ENCODE measurements at regions not wholly inside any gene's neighbourhood (a gene's known extent, or its start where the extent isn't known, plus 50 kb on each side); places are given as distances from the start of the nearest gene placed in this dataset.
"Not testable (repeated sequence)": the region's sequence is repeated elsewhere in the genome, so short reads cannot be mapped to it uniquely, and the experiment has no call there.

DNA sequence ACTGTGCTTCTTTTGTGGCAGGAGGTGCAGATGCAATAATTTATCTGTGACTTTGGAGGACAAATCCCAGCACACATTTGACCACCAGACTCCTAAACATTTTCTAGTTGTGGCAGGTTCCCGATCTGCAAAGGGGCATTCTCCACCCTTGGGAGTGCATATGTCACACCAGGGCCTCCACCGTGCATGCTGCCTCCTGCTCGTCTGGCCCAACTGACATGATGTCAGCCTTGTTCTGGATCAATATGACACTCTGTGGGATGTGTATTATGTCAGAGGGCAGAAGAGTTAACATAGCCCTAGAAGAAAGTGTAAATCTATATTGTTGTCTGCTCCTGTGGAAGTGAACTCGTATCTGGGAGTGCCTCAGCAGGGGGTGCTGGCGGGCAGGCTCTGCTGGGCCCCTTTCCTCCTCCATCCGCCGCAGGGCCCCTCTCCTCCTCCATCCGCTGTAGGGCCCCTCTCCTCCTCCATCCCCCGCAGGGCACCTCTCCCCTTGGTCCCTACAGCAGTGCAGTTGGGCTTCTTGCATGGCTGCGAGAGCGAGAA is 97.7 kb upstream of the PPP1R26 start:
- in situ Hi-C loops (cut with HindIII; ENCODE audit: low pct_unique_long_range_greater_than_20kb, low sequenced_read_pairs), result no loop called here
- CTCF ChIA-PET, result no interaction called here
- no peaks in the 10 kb centered on the region for H3K27me3 ChIP-seq (ENCODE audit: control insufficient read depth, insufficient read depth, low read length)
- TF ChIP-seq, protein P1, sequence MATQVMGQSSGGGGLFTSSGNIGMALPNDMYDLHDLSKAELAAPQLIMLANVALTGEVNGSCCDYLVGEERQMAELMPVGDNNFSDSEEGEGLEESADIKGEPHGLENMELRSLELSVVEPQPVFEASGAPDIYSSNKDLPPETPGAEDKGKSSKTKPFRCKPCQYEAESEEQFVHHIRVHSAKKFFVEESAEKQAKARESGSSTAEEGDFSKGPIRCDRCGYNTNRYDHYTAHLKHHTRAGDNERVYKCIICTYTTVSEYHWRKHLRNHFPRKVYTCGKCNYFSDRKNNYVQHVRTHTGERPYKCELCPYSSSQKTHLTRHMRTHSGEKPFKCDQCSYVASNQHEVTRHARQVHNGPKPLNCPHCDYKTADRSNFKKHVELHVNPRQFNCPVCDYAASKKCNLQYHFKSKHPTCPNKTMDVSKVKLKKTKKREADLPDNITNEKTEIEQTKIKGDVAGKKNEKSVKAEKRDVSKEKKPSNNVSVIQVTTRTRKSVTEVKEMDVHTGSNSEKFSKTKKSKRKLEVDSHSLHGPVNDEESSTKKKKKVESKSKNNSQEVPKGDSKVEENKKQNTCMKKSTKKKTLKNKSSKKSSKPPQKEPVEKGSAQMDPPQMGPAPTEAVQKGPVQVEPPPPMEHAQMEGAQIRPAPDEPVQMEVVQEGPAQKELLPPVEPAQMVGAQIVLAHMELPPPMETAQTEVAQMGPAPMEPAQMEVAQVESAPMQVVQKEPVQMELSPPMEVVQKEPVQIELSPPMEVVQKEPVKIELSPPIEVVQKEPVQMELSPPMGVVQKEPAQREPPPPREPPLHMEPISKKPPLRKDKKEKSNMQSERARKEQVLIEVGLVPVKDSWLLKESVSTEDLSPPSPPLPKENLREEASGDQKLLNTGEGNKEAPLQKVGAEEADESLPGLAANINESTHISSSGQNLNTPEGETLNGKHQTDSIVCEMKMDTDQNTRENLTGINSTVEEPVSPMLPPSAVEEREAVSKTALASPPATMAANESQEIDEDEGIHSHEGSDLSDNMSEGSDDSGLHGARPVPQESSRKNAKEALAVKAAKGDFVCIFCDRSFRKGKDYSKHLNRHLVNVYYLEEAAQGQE (IDR thresholded peaks at IDR 0.05; ENCODE audit: insufficient read depth in 1 of 2, low read depth in 2 of 2, low read length in 1 of 2), result no peak
- TF ChIP-seq TCF7L2 (IDR thresholded peaks at IDR 0.05; ENCODE audit: low read depth, low read length), result no peak
- TF ChIP-seq POLR2AphosphoS5 (IDR thresholded peaks at IDR 0.05; ENCODE audit: low read depth, low read length), result no peak
- TF ChIP-seq SIN3A (IDR thresholded peaks at IDR 0.05; ENCODE audit: borderline replicate concordance, insufficient read depth, low read depth, low read length), result no peak
- TF ChIP-seq, protein P2, sequence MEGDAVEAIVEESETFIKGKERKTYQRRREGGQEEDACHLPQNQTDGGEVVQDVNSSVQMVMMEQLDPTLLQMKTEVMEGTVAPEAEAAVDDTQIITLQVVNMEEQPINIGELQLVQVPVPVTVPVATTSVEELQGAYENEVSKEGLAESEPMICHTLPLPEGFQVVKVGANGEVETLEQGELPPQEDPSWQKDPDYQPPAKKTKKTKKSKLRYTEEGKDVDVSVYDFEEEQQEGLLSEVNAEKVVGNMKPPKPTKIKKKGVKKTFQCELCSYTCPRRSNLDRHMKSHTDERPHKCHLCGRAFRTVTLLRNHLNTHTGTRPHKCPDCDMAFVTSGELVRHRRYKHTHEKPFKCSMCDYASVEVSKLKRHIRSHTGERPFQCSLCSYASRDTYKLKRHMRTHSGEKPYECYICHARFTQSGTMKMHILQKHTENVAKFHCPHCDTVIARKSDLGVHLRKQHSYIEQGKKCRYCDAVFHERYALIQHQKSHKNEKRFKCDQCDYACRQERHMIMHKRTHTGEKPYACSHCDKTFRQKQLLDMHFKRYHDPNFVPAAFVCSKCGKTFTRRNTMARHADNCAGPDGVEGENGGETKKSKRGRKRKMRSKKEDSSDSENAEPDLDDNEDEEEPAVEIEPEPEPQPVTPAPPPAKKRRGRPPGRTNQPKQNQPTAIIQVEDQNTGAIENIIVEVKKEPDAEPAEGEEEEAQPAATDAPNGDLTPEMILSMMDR (IDR thresholded peaks at IDR 0.05), result no peak
- BruUV-seq (replicated peaks), result no TSS peak
- POLR2A ChIA-PET, result no interaction called here
- H3K9me3 ChIP-seq (ENCODE audit: control insufficient read depth, insufficient read depth, low read depth, low read length), result no peaks in the 10 kb centered on the region
- no peak overlapping the region for H3K4me3 ChIP-seq (ENCODE audit: low read depth in 2 of 2, low read length in 2 of 2)
- H3K27ac ChIP-seq (ENCODE audit: low read length), result no peak overlapping the region
- H3K4me1 ChIP-seq (ENCODE audit: control insufficient read depth, insufficient read depth, low read length), result no peaks in the 10 kb centered on the region
- ATAC-seq, result no peak
- intact Hi-C loops (cut with micrococcal nuclease; ENCODE audit: unreplicated experiment), result no loop called here
- no peak for DNase-seq (ENCODE audit: low read depth, low spot score)
- no peaks in the 10 kb centered on the region for H3K36me3 ChIP-seq (ENCODE audit: control insufficient read depth, insufficient read depth, low read length)

DNA sequence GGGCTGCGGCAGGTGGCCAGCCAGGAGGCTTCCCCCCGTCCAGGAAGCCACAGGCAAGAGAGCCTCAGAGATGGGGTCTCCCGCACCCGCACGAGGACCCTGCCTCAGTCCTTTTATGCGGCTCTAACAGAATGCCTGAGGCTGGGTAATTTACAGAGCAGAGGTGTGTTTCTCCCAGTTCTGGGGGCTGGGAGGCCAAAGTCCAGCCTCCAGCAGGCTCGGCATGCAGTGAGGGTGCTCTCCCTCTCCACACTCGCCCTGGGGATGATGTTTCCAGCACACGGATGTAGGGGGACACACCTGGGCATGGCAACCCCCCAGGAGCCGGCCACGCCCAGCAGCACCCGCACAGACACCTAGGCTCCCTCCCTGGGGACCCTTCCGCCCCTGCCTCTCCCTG is 95.4 kb upstream of the PPP1R26 start:
- Histone ChIP-seq H3K27me3 (ENCODE audit: control insufficient read depth, insufficient read depth, low read length) (no peaks in the 10 kb centered on the region), H3K27ac (ENCODE audit: low read length) (no peak overlapping the region), H3K9me3 (ENCODE audit: control insufficient read depth, insufficient read depth, low read depth, low read length) (no peaks in the 10 kb centered on the region), H3K4me3 (ENCODE audit: low read depth in 2 of 2, low read length in 2 of 2) (no peak overlapping the region), H3K4me1 (ENCODE audit: control insufficient read depth, insufficient read depth, low read length) (no peaks in the 10 kb centered on the region), H3K36me3 (ENCODE audit: control insufficient read depth, insufficient read depth, low read length) (no peaks in the 10 kb centered on the region)
- POLR2A ChIA-PET, result no interaction called here
- BruUV-seq (replicated peaks), result no TSS peak
- in situ Hi-C loops (cut with HindIII; ENCODE audit: low pct_unique_long_range_greater_than_20kb, low sequenced_read_pairs), result no loop called here
- ATAC-seq (no peak), DNase-seq (ENCODE audit: low read depth, low spot score) (no peak)
- intact Hi-C loops (cut with micrococcal nuclease; ENCODE audit: unreplicated experiment), result no loop called here
- TF ChIP-seq SIN3A (IDR thresholded peaks at IDR 0.05; ENCODE audit: borderline replicate concordance, insufficient read depth, low read depth, low read length), result no peak
- TF ChIP-seq, protein P1 (IDR thresholded peaks at IDR 0.05; ENCODE audit: insufficient read depth in 1 of 2, low read depth in 2 of 2, low read length in 1 of 2), result no peak
- CTCF ChIA-PET, result no interaction called here

DNA sequence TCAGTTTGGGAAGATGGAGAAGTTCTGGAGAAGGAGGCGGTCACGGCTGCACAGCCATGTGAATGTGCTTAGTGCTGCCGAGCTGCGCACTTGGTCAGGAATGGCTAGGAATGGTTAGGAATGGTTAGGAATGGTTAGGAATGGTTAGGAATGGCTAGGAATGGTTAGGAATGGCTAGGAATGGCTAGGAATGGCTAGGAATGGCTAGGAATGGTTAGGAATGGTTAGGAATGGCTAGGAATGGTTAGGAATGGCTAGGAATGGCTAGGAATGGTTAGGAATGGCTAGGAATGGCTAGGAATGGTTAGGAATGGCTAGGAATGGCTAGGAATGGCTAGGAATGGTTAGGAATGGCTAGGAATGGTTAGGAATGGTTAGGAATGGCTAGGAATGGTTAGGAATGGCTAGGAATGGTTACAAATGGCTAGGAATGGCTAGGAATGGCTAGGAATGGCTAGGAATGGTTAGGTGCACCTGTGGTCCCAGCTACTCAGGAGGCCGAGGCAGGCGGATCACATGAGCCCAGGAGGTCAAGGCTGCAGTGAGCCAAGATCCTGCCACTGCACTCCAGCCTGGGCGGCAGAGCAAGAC is 94.7 kb upstream of the PPP1R26 start:
- H3K36me3 ChIP-seq (ENCODE audit: control insufficient read depth, insufficient read depth, low read length); in situ Hi-C loops (cut with HindIII; ENCODE audit: low pct_unique_long_range_greater_than_20kb, low sequenced_read_pairs); H3K27me3 ChIP-seq (ENCODE audit: control insufficient read depth, insufficient read depth, low read length); BruUV-seq (replicated peaks); H3K9me3 ChIP-seq (ENCODE audit: control insufficient read depth, insufficient read depth, low read depth, low read length); H3K27ac ChIP-seq (ENCODE audit: low read length); ATAC-seq; H3K4me1 ChIP-seq (ENCODE audit: control insufficient read depth, insufficient read depth, low read length); H3K4me3 ChIP-seq (ENCODE audit: low read depth in 2 of 2, low read length in 2 of 2); DNase-seq (ENCODE audit: low read depth, low spot score); CTCF ChIA-PET; intact Hi-C loops (cut with micrococcal nuclease; ENCODE audit: unreplicated experiment): not testable (repeated sequence)
- POLR2A ChIA-PET, result interaction anchor here (0.6 kb wide), 1 partner anchor 125 kb away, joined by 3 read pairs; no protein-coding TSS in a partner anchor
